HCT116 (cell line): ENCODE measurements at regions not wholly inside any gene's neighbourhood (a gene's known extent, or its start where the extent isn't known, plus 50 kb on each side); places are given as distances from the start of the nearest gene placed in this dataset.

Source experiments
- ATAC-seq: fragments of 200-7000 bp; cut with Tn5 transposase; 2 replicates; pipeline ENCODE4 v1.9.1; 2020; ENCODE audit warnings: mild to moderate bottlenecking, moderate library complexity
- BruUV-seq: library from RNA; stranded (reverse); fragments of 400-500 nt; replicated peaks from 2 replicates; lab custom pipeline; 2021; lab: Mats Ljungman, UMichigan
- CTCF ChIA-PET: fragments of 300-600 bp; sonication (Branson Sonifier 250); formaldehyde crosslinking; loops from one replicate; lab custom pipeline; 2021; ENCODE audit warnings: antibody characterized with exemption; lab: Charles Lee
- POLR2A ChIA-PET: fragments of 300-600, 350-600 bp; sonication (Branson Sonifier 250); formaldehyde crosslinking; loops from one replicate; lab custom pipeline; 2021; ENCODE audit warnings: antibody characterized with exemption; lab: Charles Lee
- RAD21 ChIA-PET, 2 experiments: fragments of 300-600 bp; sonication (Branson Sonifier 250); formaldehyde crosslinking; loops; one replicate each; lab custom pipeline; 2023; ENCODE audit warnings: low total read pairs in 2 of 2; ENCODE audit not compliant: uncharacterized antibody in 2 of 2, unreplicated experiment in 2 of 2, low non-redundant PET in 1 of 2; lab: Charles Lee
- DNase-seq: peaks from one replicate; pipeline ENCODE4 v3.0.0-alpha.2; 2010; ENCODE audit warnings: low read depth, low spot score
- H2AFZ ChIP-seq: fragments of 200-600 bp; shearing (Covaris generic), sonication (generic); 2 replicates; pipeline ENCODE4 v1.6.1; 2017; ENCODE audit warnings: low read depth, mixed run types, mixed read lengths, antibody characterized with exemption, low read length; ENCODE audit not compliant: poor library complexity, severe bottlenecking
- H3K27ac ChIP-seq: 2 replicates; pipeline ENCODE4 v1.5.1; 2012; ENCODE audit warnings: low read depth, low read length
- H3K27me3 ChIP-seq: fragments of 200-600 bp; sonication (generic); 2 replicates; pipeline ENCODE4 v1.6.1; 2016; ENCODE audit warnings: mixed run types, low read length, mixed read lengths; ENCODE audit not compliant: insufficient read depth
- H3K36me3 ChIP-seq, 2 experiments: fragments of 200-500 bp in 1 of 2; fragments of 200-600 bp in 1 of 2; sonication (Bioruptor generic) in 1 of 2; sonication (generic) in 1 of 2; 2 replicates each; pipeline versions ENCODE4 v1.5.1 to v1.6.1; 2014 to 2016; ENCODE audit warnings: low read length in 2 of 2, inconsistent platforms in 1 of 2, mixed read lengths in 1 of 2, mixed run types in 1 of 2; ENCODE audit not compliant: insufficient read depth in 2 of 2, control insufficient read depth in 1 of 2
- H3K4me1 ChIP-seq, 2 experiments: fragments of 200-600 bp in 1 of 2; sonication (generic) in 1 of 2; 2 replicates each; pipeline versions ENCODE4 v1.5.1 to v1.6.1; 2012 to 2017; ENCODE audit warnings: low read length in 2 of 2, inconsistent platforms in 1 of 2, mild to moderate bottlenecking in 1 of 2, mixed read lengths in 1 of 2, mixed run types in 1 of 2, moderate library complexity in 1 of 2; ENCODE audit not compliant: insufficient read depth in 2 of 2, control insufficient read depth in 1 of 2
- H3K4me2 ChIP-seq: fragments of 200-600 bp; sonication (generic); 2 replicates; pipeline ENCODE4 v1.6.1; 2017; ENCODE audit warnings: mixed run types, low read length, mixed read lengths
- H3K4me3 ChIP-seq, 2 experiments: fragments of 200-600 bp in 1 of 2; sonication (generic) in 1 of 2; replicated peaks in 1 of 2; 2 replicates each; pipeline ENCODE4 v1.5.1; 2011 to 2016; ENCODE audit warnings: low read length in 2 of 2, control low read depth in 1 of 2, low read depth in 1 of 2, mild to moderate bottlenecking in 1 of 2, mixed read lengths in 1 of 2, mixed run types in 1 of 2
- H3K79me2 ChIP-seq: fragments of 200-600 bp; sonication (generic); 2 replicates; pipeline ENCODE4 v1.6.1; 2017; ENCODE audit warnings: mild to moderate bottlenecking, mixed run types, low read length, moderate library complexity, mixed read lengths; ENCODE audit not compliant: insufficient read depth
- H3K9ac ChIP-seq: fragments of 200-600 bp; sonication (generic); 2 replicates; pipeline ENCODE4 v1.6.1; 2016; ENCODE audit warnings: low read length, mixed read lengths
- H3K9me2 ChIP-seq: fragments of 200-600 bp; sonication (generic), shearing (Covaris generic); 2 replicates; pipeline ENCODE4 v1.6.1; 2017; ENCODE audit warnings: mixed run types, mild to moderate bottlenecking, moderate library complexity; ENCODE audit not compliant: insufficient read depth
- H3K9me3 ChIP-seq, 2 experiments: fragments of 200-500 bp in 1 of 2; fragments of 200-600 bp in 1 of 2; sonication (Bioruptor generic) in 1 of 2; sonication (generic) in 1 of 2; 2 replicates each; pipeline ENCODE4 v1.6.1; 2014 to 2017; ENCODE audit warnings: low read length in 2 of 2, mixed read lengths in 2 of 2, inconsistent platforms in 1 of 2, low read depth in 1 of 2, mild to moderate bottlenecking in 1 of 2, mixed run types in 1 of 2, moderate library complexity in 1 of 2; ENCODE audit not compliant: control insufficient read depth in 1 of 2, insufficient read depth in 1 of 2
- H4K20me1 ChIP-seq: fragments of 200-600 bp; sonication (generic), shearing (Covaris generic); 2 replicates; pipeline ENCODE4 v1.6.1; 2017; ENCODE audit warnings: mixed run types, mild to moderate bottlenecking, moderate library complexity; ENCODE audit not compliant: insufficient read depth
- EGR1 ChIP-seq: IDR thresholded peaks from 2 replicates; pipeline ENCODE4 v1.6.1; 2012; ENCODE audit warnings: low read depth
- POLR2A ChIP-seq: IDR thresholded peaks from 2 replicates; pipeline ENCODE4 v1.7.0; 2011; ENCODE audit warnings: borderline replicate concordance; ENCODE audit not compliant: insufficient read depth, insufficient read length; ENCODE audit errors: extremely low read depth
- POLR2AphosphoS5 ChIP-seq: IDR thresholded peaks from 2 replicates; pipeline ENCODE4 v1.6.1; 2011; ENCODE audit warnings: mild to moderate bottlenecking, low read depth, low read length, moderate library complexity
- SIN3A ChIP-seq: IDR thresholded peaks from 2 replicates; pipeline ENCODE4 v1.6.1; 2012; ENCODE audit warnings: low read depth
- SP1 ChIP-seq: IDR thresholded peaks from 2 replicates; pipeline ENCODE4 v1.6.1; 2012; ENCODE audit warnings: low read depth
- SRF ChIP-seq: IDR thresholded peaks from 2 replicates; pipeline ENCODE4 v1.6.1; 2012; ENCODE audit warnings: low read depth
- YY1 ChIP-seq: IDR thresholded peaks from 2 replicates; pipeline ENCODE4 v1.6.1; 2011; ENCODE audit warnings: low read length, low read depth, moderate library complexity, mild to moderate bottlenecking; ENCODE audit not compliant: insufficient replicate concordance; ENCODE audit errors: extremely low read depth
- ZNF274 ChIP-seq: fragments of 200-500 bp; sonication (Bioruptor generic); IDR thresholded peaks from 2 replicates; pipeline ENCODE4 v1.6.1; 2014; ENCODE audit warnings: mild to moderate bottlenecking, low read depth, low read length, inconsistent platforms
- intact Hi-C: fragments of 100-400 bp; cut with micrococcal nuclease; formaldehyde crosslinking; loops from 2 replicates; pipeline ENCODE4 v1.10.0; 2022
- TF ChIP-seq, protein P1 (sequence below): IDR thresholded peaks from 2 replicates; pipeline ENCODE4 v1.6.1; 2012; ENCODE audit warnings: low read depth

DNA sequence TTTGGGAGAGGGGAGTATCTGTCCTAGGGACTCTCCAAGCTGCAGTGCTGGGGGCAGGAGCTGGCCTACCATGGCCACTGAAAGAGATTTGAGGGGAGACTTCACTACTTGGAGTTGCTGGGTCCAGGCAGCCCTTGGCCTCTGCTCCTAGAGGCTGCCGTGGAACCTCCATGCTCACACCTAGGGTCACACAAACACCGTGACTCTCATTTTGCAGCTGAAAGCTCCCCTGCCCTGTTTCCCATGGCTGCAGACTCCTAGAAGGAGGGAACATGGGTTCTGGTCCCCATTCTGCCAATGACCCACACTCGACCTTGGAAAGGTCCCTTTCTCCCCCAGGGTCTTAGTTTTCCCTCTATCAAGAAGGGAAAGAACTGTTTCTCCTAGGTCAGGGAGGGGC, 147.1 kb upstream of the PPP1R26 start:
- Histone ChIP-seq H3K27ac (no peak overlapping the region), H3K4me2 (no peak overlapping the region), H3K9me2 (no peaks in the 10 kb centered on the region), H3K9ac (no peak overlapping the region), H2AFZ (no peak overlapping the region), H4K20me1 (no peaks in the 10 kb centered on the region), H3K4me3 (no peak overlapping the region), H3K27me3 (no peaks in the 10 kb centered on the region; the same call in 1 of the 2 replicates), H3K4me1 (peaks cover 0 to 5% of the 10 kb centered on the region in 2 experiments; a peak in 1 of 4 replicates), H3K9me3 (peaks cover 0 to 5% of the 10 kb centered on the region in 2 experiments; a peak in 1 of 4 replicates), H3K79me2 (no peaks in the 10 kb centered on the region), H3K36me3 (no peaks in the 10 kb centered on the region)
- no peak for TF ChIP-seq YY1
- TF ChIP-seq, protein P1, sequence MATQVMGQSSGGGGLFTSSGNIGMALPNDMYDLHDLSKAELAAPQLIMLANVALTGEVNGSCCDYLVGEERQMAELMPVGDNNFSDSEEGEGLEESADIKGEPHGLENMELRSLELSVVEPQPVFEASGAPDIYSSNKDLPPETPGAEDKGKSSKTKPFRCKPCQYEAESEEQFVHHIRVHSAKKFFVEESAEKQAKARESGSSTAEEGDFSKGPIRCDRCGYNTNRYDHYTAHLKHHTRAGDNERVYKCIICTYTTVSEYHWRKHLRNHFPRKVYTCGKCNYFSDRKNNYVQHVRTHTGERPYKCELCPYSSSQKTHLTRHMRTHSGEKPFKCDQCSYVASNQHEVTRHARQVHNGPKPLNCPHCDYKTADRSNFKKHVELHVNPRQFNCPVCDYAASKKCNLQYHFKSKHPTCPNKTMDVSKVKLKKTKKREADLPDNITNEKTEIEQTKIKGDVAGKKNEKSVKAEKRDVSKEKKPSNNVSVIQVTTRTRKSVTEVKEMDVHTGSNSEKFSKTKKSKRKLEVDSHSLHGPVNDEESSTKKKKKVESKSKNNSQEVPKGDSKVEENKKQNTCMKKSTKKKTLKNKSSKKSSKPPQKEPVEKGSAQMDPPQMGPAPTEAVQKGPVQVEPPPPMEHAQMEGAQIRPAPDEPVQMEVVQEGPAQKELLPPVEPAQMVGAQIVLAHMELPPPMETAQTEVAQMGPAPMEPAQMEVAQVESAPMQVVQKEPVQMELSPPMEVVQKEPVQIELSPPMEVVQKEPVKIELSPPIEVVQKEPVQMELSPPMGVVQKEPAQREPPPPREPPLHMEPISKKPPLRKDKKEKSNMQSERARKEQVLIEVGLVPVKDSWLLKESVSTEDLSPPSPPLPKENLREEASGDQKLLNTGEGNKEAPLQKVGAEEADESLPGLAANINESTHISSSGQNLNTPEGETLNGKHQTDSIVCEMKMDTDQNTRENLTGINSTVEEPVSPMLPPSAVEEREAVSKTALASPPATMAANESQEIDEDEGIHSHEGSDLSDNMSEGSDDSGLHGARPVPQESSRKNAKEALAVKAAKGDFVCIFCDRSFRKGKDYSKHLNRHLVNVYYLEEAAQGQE = no peak
- no peak for TF ChIP-seq EGR1
- no peak for TF ChIP-seq POLR2AphosphoS5
- no peak for TF ChIP-seq ZNF274
- TF ChIP-seq POLR2A = no peak
- TF ChIP-seq SRF = no peak
- TF ChIP-seq SIN3A = no peak
- TF ChIP-seq SP1 = no peak
- ChIA-PET RAD21 (no interaction called here), CTCF (no interaction called here), POLR2A (no interaction called here)
- BruUV-seq = no TSS peak
- no peak for DNase-seq
- intact Hi-C loops = no loop called here
- ATAC-seq = no peak
